H9 (cell line): ENCODE measurements at regions not wholly inside any gene's neighbourhood (a gene's known extent, or its start where the extent isn't known, plus 50 kb on each side); places are given as distances from the start of the nearest gene placed in this dataset.

Experiments used
- DNase-seq: peaks from one replicate; pipeline ENCODE4 v3.0.0-alpha.2; 2017
- H2AFZ ChIP-seq: one replicate; pipeline ENCODE4 v1.6.1; 2013; ENCODE audit warnings: mild to moderate bottlenecking, low read length, control low read depth, moderate library complexity
- H2AK5ac ChIP-seq: 2 replicates; pipeline ENCODE4 v1.6.1; 2013; ENCODE audit warnings: low read length, control low read depth, mixed read lengths; ENCODE audit not compliant: insufficient read length
- H2BK120ac ChIP-seq: one replicate; pipeline ENCODE4 v1.6.1; 2013; ENCODE audit warnings: low read depth, mild to moderate bottlenecking, low read length, control low read depth, inconsistent platforms; ENCODE audit not compliant: poor library complexity, severe bottlenecking
- H2BK12ac ChIP-seq: 2 replicates; pipeline ENCODE4 v1.6.1; 2013; ENCODE audit warnings: low read length, control low read depth, mixed read lengths, low read depth; ENCODE audit not compliant: insufficient read length
- H2BK15ac ChIP-seq: 2 replicates; pipeline ENCODE4 v1.6.1; 2013; ENCODE audit warnings: low read depth, low read length, control low read depth
- H2BK20ac ChIP-seq: one replicate; pipeline ENCODE4 v1.6.1; 2013; ENCODE audit warnings: low read depth, mild to moderate bottlenecking, low read length, control low read depth, inconsistent platforms; ENCODE audit not compliant: poor library complexity, severe bottlenecking
- H2BK5ac ChIP-seq: 2 replicates; pipeline ENCODE4 v1.6.1; 2013; ENCODE audit warnings: low read length, control low read depth, mixed read lengths; ENCODE audit not compliant: insufficient read length
- H3K14ac ChIP-seq: 2 replicates; pipeline ENCODE4 v1.6.1; 2013; ENCODE audit warnings: low read length, control low read depth; ENCODE audit not compliant: insufficient read depth
- H3K18ac ChIP-seq: 2 replicates; pipeline ENCODE4 v1.6.1; 2013; ENCODE audit warnings: low read depth, mild to moderate bottlenecking, mixed read lengths, low read length, control low read depth; ENCODE audit not compliant: insufficient read length
- H3K23ac ChIP-seq: 2 replicates; pipeline ENCODE4 v1.6.1; 2013; ENCODE audit warnings: low read length, control low read depth, mixed read lengths, low read depth; ENCODE audit not compliant: insufficient read length
- H3K23me2 ChIP-seq: 2 replicates; pipeline ENCODE4 v1.6.1; 2013; ENCODE audit warnings: low read depth, mild to moderate bottlenecking, mixed read lengths, low read length, control low read depth; ENCODE audit not compliant: insufficient read length, poor library complexity, severe bottlenecking
- H3K27ac ChIP-seq: 2 replicates; pipeline ENCODE4 v1.5.1; 2013; ENCODE audit warnings: low read length, control low read depth, mixed read lengths, low read depth; ENCODE audit not compliant: insufficient read length
- H3K27me3 ChIP-seq: 2 replicates; pipeline ENCODE4 v1.6.1; 2013; ENCODE audit warnings: low read length, control low read depth, inconsistent platforms; ENCODE audit not compliant: insufficient read depth
- H3K4ac ChIP-seq: 2 replicates; pipeline ENCODE4 v1.6.1; 2013; ENCODE audit warnings: low read depth, mild to moderate bottlenecking, control low read depth, inconsistent platforms, low read length, moderate library complexity
- H3K4me1 ChIP-seq: 2 replicates; pipeline ENCODE4 v1.6.1; 2013; ENCODE audit warnings: low read length, control low read depth, inconsistent platforms; ENCODE audit not compliant: insufficient read depth
- H3K4me2 ChIP-seq: 2 replicates; pipeline ENCODE4 v1.6.1; 2013; ENCODE audit warnings: low read length, control low read depth, mixed read lengths; ENCODE audit not compliant: insufficient read length, insufficient read depth
- H3K56ac ChIP-seq: 2 replicates; pipeline ENCODE4 v1.6.1; 2013; ENCODE audit warnings: low read depth, mild to moderate bottlenecking, mixed read lengths, low read length, control low read depth; ENCODE audit not compliant: insufficient read length
- H3K79me1 ChIP-seq: 2 replicates; pipeline ENCODE4 v1.6.1; 2013; ENCODE audit warnings: low read depth, mild to moderate bottlenecking, moderate library complexity, low read length, control low read depth, inconsistent platforms; ENCODE audit not compliant: insufficient read depth, poor library complexity, severe bottlenecking
- H3K79me2 ChIP-seq: 2 replicates; pipeline ENCODE4 v1.6.1; 2013; ENCODE audit warnings: low read length, control low read depth, inconsistent platforms; ENCODE audit not compliant: insufficient read depth
- H3K9ac ChIP-seq: 2 replicates; pipeline ENCODE4 v1.6.1; 2013; ENCODE audit warnings: low read length, control low read depth, mixed read lengths; ENCODE audit not compliant: insufficient read length; ENCODE audit errors: extremely low read depth
- H3K9me3 ChIP-seq: one replicate; pipeline ENCODE4 v1.6.1; 2013; ENCODE audit warnings: low read depth, low read length, inconsistent platforms; ENCODE audit not compliant: control insufficient read depth
- H3T11ph ChIP-seq: one replicate; pipeline ENCODE4 v1.6.1; 2013; ENCODE audit warnings: mild to moderate bottlenecking, low read length, control low read depth, inconsistent platforms
- H4K20me1 ChIP-seq: one replicate; pipeline ENCODE4 v1.6.1; 2013; ENCODE audit not compliant: control insufficient read depth, insufficient read length, insufficient read depth
- H4K5ac ChIP-seq: 2 replicates; pipeline ENCODE4 v1.6.1; 2013; ENCODE audit warnings: low read depth, mild to moderate bottlenecking, mixed read lengths, low read length, control low read depth; ENCODE audit not compliant: insufficient read length
- H4K8ac ChIP-seq: replicated peaks from 2 replicates; pipeline ENCODE4 v1.6.1; 2013; ENCODE audit warnings: low read length, control low read depth, mixed read lengths, low read depth; ENCODE audit not compliant: insufficient read length
- H4K91ac ChIP-seq: 2 replicates; pipeline ENCODE4 v1.6.1; 2013; ENCODE audit warnings: low read depth, mild to moderate bottlenecking, moderate library complexity, mixed read lengths, low read length, control low read depth; ENCODE audit not compliant: insufficient read length
- H3K27ac Mint-ChIP-seq, 3 experiments: 2 replicates in 2 of 3; 3 replicates in 1 of 3; pipeline ENCODE4 v1.8.0; 2020 to 2021; ENCODE audit warnings: mixed read lengths in 3 of 3, mild to moderate bottlenecking in 1 of 3, moderate library complexity in 1 of 3
- H3K27me3 Mint-ChIP-seq: 2 replicates; pipeline ENCODE4 v1.8.0; 2021; ENCODE audit warnings: low read depth, mild to moderate bottlenecking, moderate library complexity, mixed read lengths
- H3K36me3 Mint-ChIP-seq, 3 experiments: 2 replicates in 2 of 3; 3 replicates in 1 of 3; pipeline ENCODE4 v1.8.0; 2020 to 2021; ENCODE audit warnings: low read depth in 3 of 3, mixed read lengths in 3 of 3; ENCODE audit not compliant: insufficient read depth in 1 of 3
- H3K4me1 Mint-ChIP-seq, 2 experiments: 2 replicates each; pipeline ENCODE4 v1.8.0; 2020; ENCODE audit warnings: mixed read lengths in 2 of 2
- H3K4me3 Mint-ChIP-seq, 2 experiments: 2 replicates in 1 of 2; 3 replicates in 1 of 2; pipeline ENCODE4 v1.8.0; 2020 to 2021; ENCODE audit warnings: mild to moderate bottlenecking in 2 of 2, mixed read lengths in 2 of 2, moderate library complexity in 1 of 2
- H3K9me3 Mint-ChIP-seq, 2 experiments: 2 replicates in 1 of 2; 3 replicates in 1 of 2; pipeline ENCODE4 v1.8.0; 2020; ENCODE audit warnings: mild to moderate bottlenecking in 2 of 2, mixed read lengths in 2 of 2, moderate library complexity in 1 of 2
- CTCF ChIP-seq: fragments of 200-600 bp; sonication (generic); conservative IDR thresholded peaks from 3 replicates; pipeline ENCODE4 v1.8.0; 2021; ENCODE audit warnings: antibody characterized with exemption, mild to moderate bottlenecking
- WGBS: extraction: QIAGEN DNeasy Blood & Tissue Kit; methylation state at CpG from one replicate; pipeline ENCODE4 v1.1.7; 2013; ENCODE audit warnings: missing lambda C conversion rate, low lambda C conversion rate, mixed read lengths; ENCODE audit not compliant: insufficient read length; ENCODE audit errors: extremely low coverage; 5-methylcytosine and 5-hydroxymethylcytosine counted together

DNA sequence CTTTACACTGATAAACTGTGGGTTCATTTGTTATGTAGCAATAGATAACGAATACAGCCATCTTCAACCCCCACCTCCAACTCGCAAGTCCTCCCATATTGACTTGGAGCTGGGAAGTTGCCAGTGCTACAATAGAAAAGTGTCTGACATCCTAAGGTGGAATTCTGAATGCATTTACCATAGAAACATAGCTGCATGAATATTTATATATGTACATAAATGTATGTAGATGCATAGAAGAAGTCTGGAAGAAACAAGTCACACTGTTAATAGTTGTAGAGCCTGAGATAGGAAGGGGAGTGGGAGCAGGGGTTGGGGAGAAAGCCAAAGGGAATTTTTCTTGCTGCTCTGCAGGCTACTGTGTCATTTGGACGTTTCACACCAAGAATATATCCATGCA is 88.1 kb upstream of the SSBP2 start:
- Histone ChIP-seq H2BK20ac (no peak overlapping the region), H2BK120ac (no peak overlapping the region), H3K4ac (no peak overlapping the region), H2BK5ac (no peak overlapping the region), H4K5ac (no peak overlapping the region), H2AK5ac (no peak overlapping the region), H3K23ac (no peak overlapping the region), H3K27me3 (no peaks in the 10 kb centered on the region), H3K9me3 (no peaks in the 10 kb centered on the region), H3T11ph (no peak overlapping the region), H3K9ac (no peak overlapping the region), H3K4me1 (no peaks in the 10 kb centered on the region), H2AFZ (no peak overlapping the region), H3K79me1 (no peaks in the 10 kb centered on the region), H3K27ac (no peak overlapping the region), H3K79me2 (no peaks in the 10 kb centered on the region), H3K23me2 (no peaks in the 10 kb centered on the region), H4K91ac (no peak overlapping the region), H3K14ac (no peak overlapping the region), H3K4me2 (no peak overlapping the region), H4K8ac (no peak overlapping the region), H2BK15ac (no peak overlapping the region), H4K20me1 (no peaks in the 10 kb centered on the region), H3K18ac (no peak overlapping the region), H3K56ac (no peak overlapping the region), H2BK12ac (no peak overlapping the region)
- peaks cover 22 to 25% of the 10 kb centered on the region in 2 experiments for H3K4me1 Mint-ChIP-seq
- WGBS = no CpG with 5 or more reads among the region's 3 CpGs
- H3K27ac Mint-ChIP-seq = no peak overlapping the region; a peak in 2 of 7 replicates
- no peaks in the 10 kb centered on the region for H3K36me3 Mint-ChIP-seq
- TF ChIP-seq CTCF = no peak
- H3K9me3 Mint-ChIP-seq = no peaks in the 10 kb centered on the region
- H3K4me3 Mint-ChIP-seq = no peak overlapping the region
- H3K27me3 Mint-ChIP-seq = no peaks in the 10 kb centered on the region
- DNase-seq = no peak
